Calu3 (cell line): ENCODE measurements at regions not wholly inside any gene's neighbourhood (a gene's known extent, or its start where the extent isn't known, plus 50 kb on each side); places are given as distances from the start of the nearest gene placed in this dataset.
"Not testable (repeated sequence)": the region's sequence is repeated elsewhere in the genome, so short reads cannot be mapped to it uniquely, and the experiment has no call there.

Source experiments
- BruUV-seq: library from RNA; stranded (reverse); fragments of 400-500 nt; replicated peaks from 2 replicates; lab custom pipeline; 2021; lab: Mats Ljungman, UMichigan
- CTCF ChIA-PET: fragments of 300-600 bp; sonication (Branson Sonifier 250); formaldehyde crosslinking; loops from one replicate; lab custom pipeline; 2022; ENCODE audit warnings: antibody characterized with exemption; lab: Charles Lee
- DNase-seq: peaks from one replicate; pipeline ENCODE4 v3.0.0; 2022
- H3K27ac Mint-ChIP-seq: one replicate; pipeline ENCODE4 v1.8.0; 2022; ENCODE audit warnings: mixed read lengths; ENCODE audit not compliant: unreplicated experiment
- H3K27me3 Mint-ChIP-seq: one replicate; pipeline ENCODE4 v1.8.0; 2022; ENCODE audit warnings: mixed read lengths; ENCODE audit not compliant: unreplicated experiment
- H3K36me3 Mint-ChIP-seq: one replicate; pipeline ENCODE4 v1.8.0; 2022; ENCODE audit warnings: mild to moderate bottlenecking, moderate library complexity, mixed read lengths; ENCODE audit not compliant: insufficient read depth, unreplicated experiment
- H3K4me1 Mint-ChIP-seq: one replicate; pipeline ENCODE4 v1.8.0; 2022; ENCODE audit warnings: mild to moderate bottlenecking, low read depth, mixed read lengths; ENCODE audit not compliant: unreplicated experiment
- H3K4me3 Mint-ChIP-seq: one replicate; pipeline ENCODE4 v1.8.0; 2022; ENCODE audit warnings: mild to moderate bottlenecking, low read depth, moderate library complexity, mixed read lengths; ENCODE audit not compliant: unreplicated experiment
- H3K9me3 Mint-ChIP-seq: one replicate; pipeline ENCODE4 v1.8.0; 2022; ENCODE audit warnings: low read depth, mixed read lengths; ENCODE audit not compliant: unreplicated experiment
- CTCF ChIP-seq: fragments of 200-600 bp; IDR thresholded peaks from one replicate; pipeline ENCODE4 v1.8.0; 2022; ENCODE audit warnings: antibody characterized with exemption; ENCODE audit not compliant: unreplicated experiment
- intact Hi-C: fragments of 100-400 bp; cut with micrococcal nuclease; formaldehyde crosslinking; loops from one replicate; pipeline ENCODE4 v1.10.0; 2022; ENCODE audit not compliant: unreplicated experiment

- H3K4me1 Mint-ChIP-seq = no peaks in the 10 kb centered on the region
- no peak overlapping the region for H3K4me3 Mint-ChIP-seq
- CTCF ChIA-PET = no interaction called here
- no peaks in the 10 kb centered on the region for H3K27me3 Mint-ChIP-seq
- no TSS peak for BruUV-seq
- no peak for DNase-seq
- H3K9me3 Mint-ChIP-seq = peaks cover 15% of the 10 kb centered on the region
- TF ChIP-seq CTCF = no peak
- H3K36me3 Mint-ChIP-seq = no peaks in the 10 kb centered on the region
- intact Hi-C loops = no loop called here
- H3K27ac Mint-ChIP-seq = no peak overlapping the region
These were observed 488.9 kb upstream of the SOX11 start for GRCh38 chr2:5203134-5203755.

- BruUV-seq = not testable (repeated sequence)
These were observed 485.4 kb upstream of the SOX11 start for GRCh38 chr2:5206742-5207141.

GRCh38 chr2:5215989-5216607, 476.1 kb upstream of the SOX11 start:
- Mint-ChIP-seq H3K27ac (no peak overlapping the region), H3K27me3 (no peaks in the 10 kb centered on the region), H3K4me1 (no peaks in the 10 kb centered on the region), H3K9me3 (peaks cover 10% of the 10 kb centered on the region), H3K36me3 (no peaks in the 10 kb centered on the region), H3K4me3 (no peak overlapping the region)
- TF ChIP-seq CTCF = no peak
- CTCF ChIA-PET = no interaction called here
- DNase-seq = no peak
- intact Hi-C loops = no loop called here
- BruUV-seq = no TSS peak

More at GRCh38 chr2:5206742-5207141, 485.4 kb upstream of the SOX11 start:
- H3K36me3 Mint-ChIP-seq, H3K27ac Mint-ChIP-seq, H3K9me3 Mint-ChIP-seq, H3K27me3 Mint-ChIP-seq, DNase-seq, intact Hi-C loops, CTCF ChIA-PET, H3K4me1 Mint-ChIP-seq, H3K4me3 Mint-ChIP-seq: not testable (repeated sequence)

GRCh38 chr2:5227062-5227699, 465.0 kb upstream of the SOX11 start:
- H3K36me3 Mint-ChIP-seq = no peaks in the 10 kb centered on the region
- H3K27me3 Mint-ChIP-seq = no peaks in the 10 kb centered on the region
- H3K27ac Mint-ChIP-seq = no peak overlapping the region
- CTCF ChIA-PET = no interaction called here
- H3K9me3 Mint-ChIP-seq = no peaks in the 10 kb centered on the region
- intact Hi-C loops = no loop called here
- no peaks in the 10 kb centered on the region for H3K4me1 Mint-ChIP-seq
- BruUV-seq = no TSS peak
- H3K4me3 Mint-ChIP-seq = no peak overlapping the region
- no peak for TF ChIP-seq CTCF
- DNase-seq = no peak

GRCh38 chr2:5229574-5229973, 462.6 kb upstream of the SOX11 start:
- Mint-ChIP-seq H3K4me3 (no peak overlapping the region), H3K36me3 (no peaks in the 10 kb centered on the region), H3K4me1 (no peaks in the 10 kb centered on the region), H3K9me3 (no peaks in the 10 kb centered on the region), H3K27me3 (no peaks in the 10 kb centered on the region), H3K27ac (no peak overlapping the region)
- no TSS peak for BruUV-seq
- no peak for DNase-seq
- intact Hi-C loops = no loop called here
- TF ChIP-seq CTCF = no peak
- CTCF ChIA-PET = no interaction called here
